Fibroblast of mammary gland (primary cell): ENCODE measurements at regions not wholly inside any gene's neighbourhood (a gene's known extent, or its start where the extent isn't known, plus 50 kb on each side); places are given as distances from the start of the nearest gene placed in this dataset.
A peak's percentile ranks its signal among the peaks of the same experiment; 100 is the strongest.

Experiments
- DNase-seq: peaks from one replicate; pipeline ENCODE4 v3.0.0-alpha.2; 2010; ENCODE audit warnings: low read depth
- H3K4me3 ChIP-seq: 2 replicates; pipeline ENCODE4 v1.5.1; 2011; ENCODE audit warnings: low read depth, mild to moderate bottlenecking, low read length, moderate library complexity; ENCODE audit not compliant: control insufficient read depth
- TF ChIP-seq, protein P1 (sequence below): conservative IDR thresholded peaks from 2 replicates; pipeline ENCODE4 v1.5.1; 2011; ENCODE audit warnings: low read depth, low read length, inconsistent platforms; ENCODE audit not compliant: control insufficient read depth, insufficient read depth

- DNase-seq, result no peak
- TF ChIP-seq, protein P1, sequence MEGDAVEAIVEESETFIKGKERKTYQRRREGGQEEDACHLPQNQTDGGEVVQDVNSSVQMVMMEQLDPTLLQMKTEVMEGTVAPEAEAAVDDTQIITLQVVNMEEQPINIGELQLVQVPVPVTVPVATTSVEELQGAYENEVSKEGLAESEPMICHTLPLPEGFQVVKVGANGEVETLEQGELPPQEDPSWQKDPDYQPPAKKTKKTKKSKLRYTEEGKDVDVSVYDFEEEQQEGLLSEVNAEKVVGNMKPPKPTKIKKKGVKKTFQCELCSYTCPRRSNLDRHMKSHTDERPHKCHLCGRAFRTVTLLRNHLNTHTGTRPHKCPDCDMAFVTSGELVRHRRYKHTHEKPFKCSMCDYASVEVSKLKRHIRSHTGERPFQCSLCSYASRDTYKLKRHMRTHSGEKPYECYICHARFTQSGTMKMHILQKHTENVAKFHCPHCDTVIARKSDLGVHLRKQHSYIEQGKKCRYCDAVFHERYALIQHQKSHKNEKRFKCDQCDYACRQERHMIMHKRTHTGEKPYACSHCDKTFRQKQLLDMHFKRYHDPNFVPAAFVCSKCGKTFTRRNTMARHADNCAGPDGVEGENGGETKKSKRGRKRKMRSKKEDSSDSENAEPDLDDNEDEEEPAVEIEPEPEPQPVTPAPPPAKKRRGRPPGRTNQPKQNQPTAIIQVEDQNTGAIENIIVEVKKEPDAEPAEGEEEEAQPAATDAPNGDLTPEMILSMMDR, result no peak
These were observed 223.6 kb downstream of the ALG10B start for GRCh38 chr12:38540156-38540555.

GRCh38 chr12:38541849-38542248, 225.3 kb downstream of the ALG10B start:
- no peak overlapping the region for H3K4me3 ChIP-seq
- TF ChIP-seq, protein P1, result no peak
- DNase-seq, result no peak

More at GRCh38 chr12:38540156-38540555, 223.6 kb downstream of the ALG10B start:
- H3K4me3 ChIP-seq, result no peak overlapping the region

DNA sequence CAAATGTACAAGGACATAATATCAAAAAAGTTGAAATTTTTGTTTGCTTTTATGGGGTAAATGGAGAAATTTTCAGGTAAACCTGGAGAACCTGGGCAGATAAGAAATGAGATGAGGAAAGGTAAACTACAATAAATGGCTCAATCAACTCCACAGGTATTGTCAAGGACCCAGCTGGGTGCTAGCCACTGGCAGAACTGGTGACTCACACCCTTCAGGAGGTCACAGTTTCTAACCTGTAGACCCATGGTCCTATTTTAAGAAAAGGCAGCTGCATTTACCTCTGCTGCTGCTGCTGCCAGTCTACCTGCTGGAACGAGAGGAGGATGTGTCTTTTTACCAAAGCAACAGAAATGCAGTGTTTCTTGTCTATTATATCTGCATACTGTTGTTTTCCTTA, 226.6 kb downstream of the ALG10B start:
- H3K4me3 ChIP-seq, result no peak overlapping the region
- TF ChIP-seq, protein P1, result no peak
- no peak for DNase-seq

DNA sequence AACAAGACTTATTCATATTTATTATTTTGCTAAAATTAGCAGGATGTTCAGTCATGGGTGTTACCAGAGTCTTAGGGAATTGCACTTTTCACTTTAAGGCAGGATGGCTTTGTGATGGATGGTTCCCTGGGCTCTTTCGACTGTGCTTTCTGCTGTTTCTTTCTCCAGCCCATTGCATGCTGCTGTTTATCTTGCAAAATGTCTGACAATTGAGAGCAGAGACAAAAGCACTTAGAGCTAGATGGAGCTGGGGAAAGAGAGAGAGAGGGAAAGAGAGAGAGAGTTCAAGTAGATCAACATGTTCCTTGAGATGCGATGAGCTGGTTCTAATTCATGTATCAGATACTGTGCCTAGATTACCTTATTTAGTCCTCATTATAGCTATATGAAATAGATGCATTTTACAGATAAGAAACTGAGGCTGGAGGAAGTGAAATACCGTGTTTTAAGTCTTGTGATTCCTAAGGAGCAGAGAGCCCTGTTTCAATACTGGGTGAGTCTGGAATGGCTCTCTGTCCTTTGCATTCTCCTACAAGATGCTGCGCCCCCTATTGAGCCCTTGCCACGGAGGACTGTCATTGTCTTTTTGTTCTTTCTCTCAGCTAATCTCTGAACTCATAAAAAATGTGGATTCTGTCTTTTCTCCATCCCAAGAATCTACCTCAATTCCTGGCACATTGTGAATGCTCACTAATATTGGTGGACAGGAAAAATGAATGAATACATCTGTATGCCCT, 227.9 kb downstream of the ALG10B start:
- TF ChIP-seq, protein P1, result no peak
- DNase-seq, result no peak
- H3K4me3 ChIP-seq, result no peak overlapping the region

- TF ChIP-seq, protein P1, result no peak
- H3K4me3 ChIP-seq, result no peak overlapping the region
- no peak for DNase-seq
These were observed 231.0 kb downstream of the ALG10B start for GRCh38 chr12:38547586-38547985.

- peak; percentile 24 for DNase-seq
- TF ChIP-seq, protein P1, result no peak
- H3K4me3 ChIP-seq, result no peak overlapping the region
These were observed 239.3 kb downstream of the ALG10B start for GRCh38 chr12:38555620-38556591.
